Liver (tissue), 3 donors: ENCODE measurements at regions not wholly inside any gene's neighbourhood (a gene's known extent, or its start where the extent isn't known, plus 50 kb on each side); places are given as distances from the start of the nearest gene placed in this dataset.

Source experiments
- FOXA1 ChIP-seq: IDR thresholded peaks from 2 replicates; pipeline ENCODE4 v1.6.1; 2016; ENCODE audit warnings: antibody characterized with exemption
- GABPA ChIP-seq, 2 donors: IDR thresholded peaks in 1 of 2; conservative IDR thresholded peaks in 1 of 2; 2 replicates each; pipeline ENCODE4 v1.6.1; 2016; ENCODE audit warnings: antibody characterized with exemption in 2 of 2, mild to moderate bottlenecking in 1 of 2, moderate library complexity in 1 of 2
- TF ChIP-seq, protein P1 (sequence below): IDR thresholded peaks from 2 replicates; pipeline ENCODE4 v1.6.1; 2016; ENCODE audit warnings: antibody characterized with exemption
- TF ChIP-seq, protein P2 (sequence below): fragments of 150-350 bp; IDR thresholded peaks from 2 replicates; pipeline ENCODE4 v1.5.1; 2017; ENCODE audit warnings: improper control_type of control experiment, low read depth, low read length; ENCODE audit not compliant: missing input control
- donor health status: healthy.
- donor health status: healthy.

DNA sequence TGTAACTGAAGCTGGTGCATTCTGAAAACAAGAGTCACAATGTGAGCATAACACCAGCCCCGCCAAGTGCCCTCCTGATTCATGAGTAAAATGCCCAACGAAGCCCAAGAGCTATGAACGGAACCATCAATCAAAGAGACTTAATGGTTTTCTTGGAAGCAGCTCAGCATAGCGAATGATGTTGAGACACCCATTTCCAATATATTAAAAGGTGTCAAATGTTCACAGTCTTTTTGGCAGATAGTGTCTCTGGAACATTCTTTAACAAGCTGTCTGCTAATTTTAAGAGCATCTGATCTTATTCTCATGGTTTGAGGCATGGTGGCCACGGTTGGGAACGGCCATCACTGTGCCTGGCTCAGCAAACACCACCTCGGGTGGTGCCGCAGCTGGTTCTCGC is 133.4 kb upstream of the USP29 start:
- TF ChIP-seq, protein P1, sequence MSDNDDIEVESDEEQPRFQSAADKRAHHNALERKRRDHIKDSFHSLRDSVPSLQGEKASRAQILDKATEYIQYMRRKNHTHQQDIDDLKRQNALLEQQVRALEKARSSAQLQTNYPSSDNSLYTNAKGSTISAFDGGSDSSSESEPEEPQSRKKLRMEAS = no peak
- TF ChIP-seq, protein P2, sequence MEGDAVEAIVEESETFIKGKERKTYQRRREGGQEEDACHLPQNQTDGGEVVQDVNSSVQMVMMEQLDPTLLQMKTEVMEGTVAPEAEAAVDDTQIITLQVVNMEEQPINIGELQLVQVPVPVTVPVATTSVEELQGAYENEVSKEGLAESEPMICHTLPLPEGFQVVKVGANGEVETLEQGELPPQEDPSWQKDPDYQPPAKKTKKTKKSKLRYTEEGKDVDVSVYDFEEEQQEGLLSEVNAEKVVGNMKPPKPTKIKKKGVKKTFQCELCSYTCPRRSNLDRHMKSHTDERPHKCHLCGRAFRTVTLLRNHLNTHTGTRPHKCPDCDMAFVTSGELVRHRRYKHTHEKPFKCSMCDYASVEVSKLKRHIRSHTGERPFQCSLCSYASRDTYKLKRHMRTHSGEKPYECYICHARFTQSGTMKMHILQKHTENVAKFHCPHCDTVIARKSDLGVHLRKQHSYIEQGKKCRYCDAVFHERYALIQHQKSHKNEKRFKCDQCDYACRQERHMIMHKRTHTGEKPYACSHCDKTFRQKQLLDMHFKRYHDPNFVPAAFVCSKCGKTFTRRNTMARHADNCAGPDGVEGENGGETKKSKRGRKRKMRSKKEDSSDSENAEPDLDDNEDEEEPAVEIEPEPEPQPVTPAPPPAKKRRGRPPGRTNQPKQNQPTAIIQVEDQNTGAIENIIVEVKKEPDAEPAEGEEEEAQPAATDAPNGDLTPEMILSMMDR = no peak
- TF ChIP-seq GABPA (IDR thresholded peaks at IDR 0.05 in 1 of 2, conservative IDR thresholded peaks at IDR 0.05 in 1 of 2) (no peak), FOXA1 (no peak)
